SKM-1 (cell line): ENCODE measurements at regions not wholly inside any gene's neighbourhood (a gene's known extent, or its start where the extent isn't known, plus 50 kb on each side); places are given as distances from the start of the nearest gene placed in this dataset.
"Not testable (repeated sequence)": the region's sequence is repeated elsewhere in the genome, so short reads cannot be mapped to it uniquely, and the experiment has no call there.

ENCODE experiments used
- DNase-seq: peaks from one replicate; lab custom pipeline; 2025; ENCODE audit not compliant: unreplicated experiment; lab: John Stamatoyannopoulos, UW

DNA sequence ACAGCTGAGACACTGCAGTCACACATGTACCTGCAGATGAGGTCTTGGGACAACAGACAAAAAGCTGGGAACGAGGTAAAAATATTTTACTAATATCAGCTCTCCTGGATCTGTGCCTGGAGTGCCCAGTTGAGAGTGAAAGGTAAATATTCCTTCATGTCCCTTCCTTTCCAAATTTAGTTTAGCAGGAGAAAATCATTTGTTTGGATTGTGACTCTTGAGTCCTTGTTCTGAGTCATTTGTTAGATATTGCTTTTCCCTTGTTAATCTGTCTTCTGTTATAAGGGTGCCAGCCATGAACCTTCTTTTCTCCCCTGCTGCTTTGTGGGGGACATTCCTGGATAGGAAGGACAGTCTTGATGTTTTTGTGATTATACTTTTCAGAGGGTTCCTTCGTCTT, 329.2 kb downstream of the DSC3 start:
- no peak for DNase-seq

DNA sequence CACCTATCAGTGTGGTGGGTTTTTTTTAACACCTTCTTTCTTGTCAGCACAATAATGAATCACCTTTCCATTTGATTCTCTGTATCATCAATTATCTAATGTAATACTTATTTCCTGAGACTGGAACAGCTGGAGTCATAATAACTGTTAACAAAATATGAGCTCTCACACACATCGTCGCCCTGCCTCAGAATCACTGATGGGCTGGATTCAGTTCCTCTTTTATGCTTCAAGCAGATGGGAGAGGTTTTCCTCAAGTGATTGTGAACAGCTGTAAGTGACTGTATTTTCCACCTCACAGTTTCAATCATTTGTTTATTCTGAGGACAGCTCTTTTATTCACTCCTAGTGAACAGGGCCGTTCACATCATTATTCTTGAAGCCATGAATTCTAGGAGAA, 330.2 kb downstream of the DSC3 start:
- DNase-seq, result no peak

- no peak for DNase-seq
Measured at GRCh38 chr18:30709595-30709994, 332.9 kb downstream of the DSC3 start.

DNA sequence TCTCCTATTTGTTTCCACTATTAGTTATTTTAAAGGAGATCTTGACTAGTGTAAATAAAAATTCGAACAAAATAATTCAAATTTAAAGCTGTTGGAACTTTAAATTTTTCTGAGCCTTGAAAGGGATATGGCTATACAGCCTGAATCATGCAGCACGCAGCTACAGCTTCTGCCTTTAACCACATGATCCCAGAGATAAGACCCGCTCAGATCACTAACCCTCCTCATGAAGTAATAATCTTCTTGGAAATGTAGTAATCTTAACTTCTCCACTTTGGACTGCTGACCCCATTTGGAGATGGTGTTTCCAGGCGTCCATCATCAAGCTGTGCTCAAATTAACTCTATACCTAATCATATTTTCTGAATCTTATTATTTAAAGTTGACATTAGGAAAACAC, 336.6 kb downstream of the DSC3 start:
- no peak for DNase-seq

DNA sequence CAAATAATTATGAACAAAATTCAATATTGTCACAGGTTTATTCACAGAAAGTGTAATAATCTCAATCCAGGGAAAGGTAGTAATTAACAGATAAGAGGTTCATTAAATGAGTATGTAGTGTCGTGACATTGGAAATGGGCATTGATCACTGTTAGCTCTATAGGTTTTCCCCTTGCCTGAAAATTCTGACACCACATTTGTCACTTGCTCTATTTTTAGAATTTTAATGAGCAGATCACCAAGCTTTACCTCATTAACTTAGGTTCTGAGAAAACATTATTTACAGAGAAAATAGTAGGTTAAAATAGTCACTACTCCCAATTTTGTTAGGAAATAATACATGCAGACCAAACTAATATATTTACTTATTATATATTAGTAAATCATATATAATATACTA, 344.0 kb downstream of the DSC3 start:
- no peak for DNase-seq

DNA sequence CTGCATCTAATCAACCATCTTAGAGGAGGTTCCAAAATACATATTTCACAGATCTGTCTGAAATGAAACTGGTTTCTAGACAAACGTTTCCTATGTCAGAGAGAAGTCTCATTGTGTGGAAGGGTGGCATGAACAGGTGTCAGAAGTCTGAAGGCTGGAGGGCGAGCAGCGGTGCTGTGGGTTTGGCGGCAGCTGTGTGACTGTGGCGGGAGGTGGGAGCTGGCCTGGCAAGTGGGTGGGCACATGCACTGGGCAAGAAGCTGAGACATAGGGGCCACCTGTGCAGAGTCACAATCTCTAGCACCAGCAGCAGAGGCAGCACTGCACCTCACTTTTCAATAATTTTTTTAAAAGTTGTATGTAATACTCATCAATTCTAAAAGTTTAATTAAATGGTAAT, 346.3 kb downstream of the DSC3 start:
- no peak for DNase-seq

- no peak for DNase-seq
Measured at GRCh38 chr18:30694773-30695172, 347.8 kb downstream of the DSC3 start.

- DNase-seq, result no peak
Measured at GRCh38 chr18:30689216-30689615, 353.3 kb downstream of the DSC3 start.

DNA sequence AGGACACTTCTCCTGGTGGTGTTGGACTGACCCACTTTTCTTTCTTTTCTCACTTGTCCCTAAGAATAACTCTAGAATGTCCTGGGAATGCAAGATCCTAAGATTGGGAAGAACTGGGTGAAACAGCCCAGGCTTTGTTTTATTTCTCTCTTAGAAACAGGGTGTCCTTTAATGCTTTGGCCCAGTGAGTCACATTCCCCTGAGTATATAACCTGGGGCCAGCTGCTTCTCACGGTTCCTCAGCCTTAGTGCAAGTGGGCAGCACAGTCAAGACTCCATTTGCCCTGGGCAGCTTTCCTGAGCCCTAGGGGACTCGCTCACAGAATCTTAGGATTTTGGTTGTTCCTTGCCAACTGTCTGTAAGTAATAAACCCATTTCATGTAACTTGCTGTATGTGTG, 355.0 kb downstream of the DSC3 start:
- DNase-seq, result no peak

DNA sequence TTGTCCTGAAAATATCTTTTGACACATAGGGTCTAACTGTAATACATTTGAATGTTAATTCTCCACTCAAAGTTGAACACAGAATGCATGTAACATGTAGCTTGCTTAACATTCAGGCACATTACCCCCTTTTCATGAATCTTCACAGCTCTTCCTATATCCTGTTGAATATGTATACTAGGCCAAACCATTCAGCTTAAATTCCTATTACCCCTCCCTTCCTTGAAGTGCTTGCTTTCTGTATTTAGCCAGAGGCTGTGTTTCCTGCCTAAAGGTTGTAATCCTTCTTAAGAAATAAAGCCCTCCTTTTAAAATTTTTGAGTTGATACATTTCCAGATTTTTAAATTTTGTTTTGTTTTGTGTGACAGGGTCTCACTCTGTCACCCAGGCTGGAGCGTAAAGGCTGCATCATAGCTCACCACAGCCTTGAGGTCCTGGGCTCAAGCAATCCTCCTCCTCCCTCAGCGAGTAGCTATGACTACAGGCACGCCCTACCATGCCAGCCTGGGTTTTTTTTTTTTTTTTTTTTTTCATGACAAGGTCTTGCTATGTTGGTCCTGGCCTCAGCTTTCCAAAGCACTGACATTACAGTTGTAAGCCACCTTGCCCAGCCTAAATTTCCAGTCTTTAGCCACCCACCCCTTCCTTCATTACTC, 357.6 kb downstream of the DSC3 start:
- no peak for DNase-seq

DNA sequence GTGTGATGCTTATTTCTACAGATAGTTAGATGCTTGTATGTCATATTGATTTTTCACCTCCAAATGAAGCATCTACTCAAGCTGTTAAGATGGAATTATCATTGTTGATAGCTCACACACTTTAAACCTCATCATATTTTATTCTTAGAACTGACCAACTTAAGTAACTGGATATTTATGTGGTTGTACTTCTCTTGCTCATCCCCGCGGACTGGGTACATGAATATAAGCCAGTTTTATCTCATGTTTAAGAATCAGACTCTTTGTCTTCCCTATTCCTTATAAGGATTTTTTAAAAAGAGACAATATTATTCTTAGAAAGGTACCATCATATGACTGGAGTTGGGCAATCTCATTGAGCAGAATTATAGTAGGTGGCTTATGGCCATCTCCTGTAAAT, 358.7 kb downstream of the DSC3 start:
- no peak for DNase-seq

DNA sequence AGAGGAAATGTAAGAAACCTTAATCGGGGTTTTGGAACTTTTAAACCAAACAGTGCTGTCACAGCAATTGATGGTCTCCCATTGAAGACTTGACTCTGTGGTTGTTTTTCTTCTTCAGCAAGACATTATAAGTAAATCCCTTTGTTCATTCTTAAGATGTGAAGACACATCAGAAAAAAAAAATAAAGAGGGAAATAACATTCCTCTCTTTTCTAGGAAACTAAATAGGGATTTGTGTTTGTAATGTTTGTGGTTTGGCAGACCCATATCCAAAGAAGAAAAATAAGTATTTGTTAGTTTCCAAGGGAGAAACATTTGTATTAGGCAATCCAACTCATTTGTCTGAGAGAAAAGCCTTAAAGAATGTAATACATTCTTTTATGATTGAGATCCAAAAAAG, 359.9 kb downstream of the DSC3 start:
- no peak for DNase-seq

DNA sequence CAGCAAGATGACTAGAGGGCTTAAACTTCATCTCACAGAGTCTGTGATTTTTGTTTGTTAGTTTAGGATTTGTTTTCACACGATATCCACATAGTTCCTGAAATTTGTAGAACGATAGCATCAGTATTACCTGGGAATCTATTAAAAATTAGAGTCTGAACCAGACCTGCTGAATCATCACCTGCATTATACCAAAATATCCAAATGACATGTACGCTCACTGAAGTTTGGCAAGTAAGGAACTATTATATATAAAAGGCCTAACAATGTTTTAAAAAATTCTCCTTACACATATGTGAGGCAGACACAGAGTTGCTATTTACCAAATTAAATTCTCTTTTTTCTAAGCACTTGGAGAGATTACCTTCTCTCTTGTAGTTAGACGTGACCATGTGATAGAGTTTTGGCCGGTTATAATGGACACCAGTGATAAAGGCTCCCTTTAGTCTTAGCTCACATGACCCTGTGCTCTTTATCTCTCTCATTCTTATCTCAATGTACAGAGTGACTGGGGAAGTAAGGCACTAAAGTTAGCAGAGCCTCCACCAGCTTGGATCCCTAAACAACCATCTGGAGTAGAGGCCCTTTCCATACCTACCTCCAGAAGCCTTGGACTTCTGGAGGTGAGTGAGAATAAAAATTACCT, 363.1 kb downstream of the DSC3 start:
- DNase-seq, result no peak

DNA sequence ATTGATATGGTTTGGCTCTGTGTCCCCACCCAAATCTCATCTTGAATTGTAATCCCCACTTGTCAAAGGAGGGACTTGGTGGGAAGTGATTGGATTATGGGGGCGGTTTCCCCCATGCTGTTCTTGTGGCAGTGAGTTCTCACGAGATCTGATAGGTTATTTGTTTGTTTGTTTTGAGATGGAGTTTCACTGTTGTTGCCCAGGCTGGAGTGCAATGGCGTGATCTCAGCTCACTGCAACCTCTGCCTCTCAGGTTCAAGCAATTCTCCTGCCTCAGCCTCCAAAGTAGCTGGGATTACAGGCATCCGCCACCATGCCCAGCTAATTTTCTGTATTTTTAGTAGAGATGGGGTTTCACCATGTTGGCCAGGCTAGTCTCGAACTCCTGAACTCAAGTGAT, 364.7 kb downstream of the DSC3 start:
- DNase-seq, result not testable (repeated sequence)

DNA sequence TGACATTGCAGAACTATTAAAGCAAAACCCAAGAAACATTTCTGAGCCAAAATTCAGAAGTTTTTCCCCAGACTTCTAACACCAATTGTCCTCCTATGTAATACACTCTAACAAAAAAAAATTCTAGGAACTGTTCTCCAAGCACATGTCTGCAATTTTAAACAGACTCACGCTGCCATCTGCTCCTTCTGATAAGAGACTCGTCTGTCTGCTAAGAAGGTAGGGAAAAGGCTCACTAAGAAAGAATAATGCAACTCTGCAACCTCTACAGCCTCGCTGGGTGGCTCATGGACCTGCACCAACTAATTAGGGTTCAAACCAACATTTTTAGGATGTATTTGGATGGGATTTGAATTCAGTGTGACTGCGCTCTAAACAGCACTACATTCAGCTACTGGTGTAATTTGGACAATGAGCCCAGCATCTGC, 366.5 kb downstream of the DSC3 start:
- DNase-seq, result no peak

- no peak for DNase-seq
Measured at GRCh38 chr18:30675493-30675892, 367.0 kb downstream of the DSC3 start.

GRCh38 chr18:30675072-30675471, 367.5 kb downstream of the DSC3 start:
- no peak for DNase-seq

DNA sequence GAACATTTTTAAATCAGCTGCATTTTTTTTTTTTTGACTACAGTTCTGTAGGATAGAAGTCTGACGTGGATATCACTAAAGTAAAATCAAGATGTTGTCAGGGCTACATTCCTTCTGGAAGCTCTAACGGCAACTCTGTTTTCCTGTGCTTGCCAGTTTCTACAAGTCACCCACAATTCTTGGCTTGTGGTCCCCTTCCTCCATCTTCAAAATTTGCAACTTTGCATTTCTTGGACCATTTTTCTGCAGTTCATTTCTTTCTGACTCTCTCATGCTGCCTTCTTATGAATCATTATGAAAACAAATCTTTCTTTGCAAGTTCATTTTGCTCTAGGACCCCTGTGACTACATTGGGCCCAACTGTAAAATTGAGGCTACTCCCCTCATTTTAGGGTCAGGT, 367.9 kb downstream of the DSC3 start:
- DNase-seq, result no peak

- DNase-seq, result not testable (repeated sequence)
Measured at GRCh38 chr18:30672439-30672838, 370.1 kb downstream of the DSC3 start.

- DNase-seq, result no peak
Measured at GRCh38 chr18:30658306-30658705, 384.2 kb downstream of the DSC3 start.

- no peak for DNase-seq
Measured at GRCh38 chr18:30652387-30652786, 390.2 kb downstream of the DSC3 start.

DNA sequence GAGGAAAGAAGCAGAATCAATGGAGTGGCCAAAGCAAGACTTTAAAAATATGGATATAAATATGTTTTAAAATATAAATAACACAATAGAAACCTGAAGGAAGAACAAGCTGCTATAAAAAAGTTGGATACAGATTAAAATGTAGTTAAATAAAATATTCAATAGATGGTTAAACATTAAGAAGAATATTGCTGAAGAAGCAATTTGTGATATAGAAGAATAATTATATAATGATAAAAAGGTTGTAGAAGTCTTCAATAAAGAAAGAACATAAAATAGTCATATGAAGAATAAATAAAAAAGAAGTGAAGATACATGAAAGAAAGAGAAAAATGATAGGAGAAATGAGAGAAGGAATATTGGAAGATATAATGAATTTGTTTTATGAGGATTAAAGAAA, 392.0 kb downstream of the DSC3 start:
- DNase-seq, result no peak

GRCh38 chr18:30644158-30644557, 398.4 kb downstream of the DSC3 start:
- no peak for DNase-seq
